ENCODE measurements at regions not wholly inside any gene's neighbourhood (a gene's known extent, or its start where the extent isn't known, plus 50 kb on each side); places are given as distances from the start of the nearest gene placed in this dataset.

GRCh38 chr2:5409898-5410381 is 282.2 kb upstream of the SOX11 start:
- no peak for DNase-seq (ENCODE audit: low spot score)

- no peak for DNase-seq (ENCODE audit: low spot score)
Measured at GRCh38 chr2:5410991-5411700, 281.0 kb upstream of the SOX11 start.

GRCh38 chr2:5412001-5412400 is 280.2 kb upstream of the SOX11 start:
- DNase-seq (ENCODE audit: low spot score), result no peak

- no peak for DNase-seq (ENCODE audit: low spot score)
Measured at GRCh38 chr2:5433855-5434254, 258.3 kb upstream of the SOX11 start.

GRCh38 chr2:5437375-5437774 is 254.8 kb upstream of the SOX11 start:
- DNase-seq (ENCODE audit: low spot score), result no peak

GRCh38 chr2:5440174-5440573 is 252.0 kb upstream of the SOX11 start:
- no peak for DNase-seq (ENCODE audit: low spot score)

GRCh38 chr2:5442736-5443135 is 249.4 kb upstream of the SOX11 start:
- no peak for DNase-seq (ENCODE audit: low spot score)

- no peak for DNase-seq (ENCODE audit: low spot score)
Measured at GRCh38 chr2:5444168-5444567, 248.0 kb upstream of the SOX11 start.

GRCh38 chr2:5444854-5445253 is 247.3 kb upstream of the SOX11 start:
- DNase-seq (ENCODE audit: low spot score), result no peak

- no peak for DNase-seq (ENCODE audit: low spot score)
Measured at GRCh38 chr2:5449867-5450266, 242.3 kb upstream of the SOX11 start.

- DNase-seq (ENCODE audit: low spot score), result no peak
Measured at GRCh38 chr2:5453220-5454050, 238.7 kb upstream of the SOX11 start.

- DNase-seq (ENCODE audit: low spot score), result no peak
Measured at GRCh38 chr2:5454051-5454390, 238.2 kb upstream of the SOX11 start.

- DNase-seq (ENCODE audit: low spot score), result no peak
Measured at GRCh38 chr2:5459041-5459440, 233.1 kb upstream of the SOX11 start.

GRCh38 chr2:5464657-5465056 is 227.5 kb upstream of the SOX11 start:
- DNase-seq (ENCODE audit: low spot score), result no peak

- no peak for DNase-seq (ENCODE audit: low spot score)
Measured at GRCh38 chr2:5465859-5466258, 226.3 kb upstream of the SOX11 start.

GRCh38 chr2:5467178-5467905 is 224.8 kb upstream of the SOX11 start:
- DNase-seq (ENCODE audit: low spot score), result no peak

- no peak for DNase-seq (ENCODE audit: low spot score)
Measured at GRCh38 chr2:5472673-5473072, 219.5 kb upstream of the SOX11 start.

- no peak for DNase-seq (ENCODE audit: low spot score)
Measured at GRCh38 chr2:5473635-5474034, 218.5 kb upstream of the SOX11 start.

GRCh38 chr2:5474716-5475115 is 217.5 kb upstream of the SOX11 start:
- DNase-seq (ENCODE audit: low spot score), result no peak

- no peak for DNase-seq (ENCODE audit: low spot score)
Measured at GRCh38 chr2:5479265-5479928, 212.8 kb upstream of the SOX11 start.

GRCh38 chr2:5482929-5483331 is 209.3 kb upstream of the SOX11 start:
- DNase-seq (ENCODE audit: low spot score), result no peak

GRCh38 chr2:5484868-5485267 is 207.3 kb upstream of the SOX11 start:
- no peak for DNase-seq (ENCODE audit: low spot score)
